ENCODE measurements at regions not wholly inside any gene's neighbourhood (a gene's known extent, or its start where the extent isn't known, plus 50 kb on each side); places are given as distances from the start of the nearest gene placed in this dataset.

DNA sequence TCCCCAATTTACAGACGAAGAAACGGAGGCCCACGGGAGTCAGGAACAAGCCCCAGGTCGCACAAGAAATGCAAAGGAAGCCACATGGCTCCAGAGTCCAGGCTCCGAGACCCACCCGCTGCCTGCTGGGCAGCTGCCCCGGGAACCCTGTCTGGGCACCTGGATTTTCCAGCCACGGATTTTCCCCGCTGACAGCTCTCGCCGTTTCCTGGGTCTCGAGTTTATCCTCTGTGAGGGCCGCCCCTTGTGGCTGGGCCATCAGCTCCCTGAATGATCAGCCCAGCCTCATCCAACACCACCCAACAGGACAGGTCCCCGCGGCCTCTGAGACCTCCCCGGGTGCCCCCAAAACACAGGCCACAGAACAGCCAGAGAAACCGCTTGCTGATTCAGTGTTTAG lies 189.7 kb downstream of the BRD1 start:
- FAIRE-seq, result no peak

DNA sequence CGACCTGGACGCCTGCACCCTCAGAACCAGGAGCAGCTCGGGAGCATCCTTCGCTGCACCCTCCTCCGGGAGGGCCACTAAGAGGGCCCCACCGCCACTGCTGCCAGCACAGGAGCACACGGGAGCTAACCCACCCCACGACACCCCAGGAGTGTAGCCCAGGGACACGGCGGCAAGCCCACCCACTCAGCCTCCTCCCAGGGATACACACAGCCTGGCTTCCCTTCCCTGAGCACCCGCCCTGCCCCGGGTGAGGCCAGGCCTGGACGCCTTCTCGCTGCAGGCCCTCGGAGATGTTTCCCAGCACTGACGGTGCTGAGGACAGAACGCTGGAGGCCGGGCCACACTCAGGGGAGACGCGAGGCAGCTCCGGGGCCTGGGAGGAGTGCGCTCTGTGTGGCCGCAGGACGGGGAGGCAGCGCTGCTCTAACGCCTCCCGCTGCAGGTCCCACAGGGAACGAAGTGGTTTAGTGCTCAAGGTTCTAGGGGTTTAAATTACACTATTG lies 190.4 kb downstream of the BRD1 start:
- FAIRE-seq, result no peak

DNA sequence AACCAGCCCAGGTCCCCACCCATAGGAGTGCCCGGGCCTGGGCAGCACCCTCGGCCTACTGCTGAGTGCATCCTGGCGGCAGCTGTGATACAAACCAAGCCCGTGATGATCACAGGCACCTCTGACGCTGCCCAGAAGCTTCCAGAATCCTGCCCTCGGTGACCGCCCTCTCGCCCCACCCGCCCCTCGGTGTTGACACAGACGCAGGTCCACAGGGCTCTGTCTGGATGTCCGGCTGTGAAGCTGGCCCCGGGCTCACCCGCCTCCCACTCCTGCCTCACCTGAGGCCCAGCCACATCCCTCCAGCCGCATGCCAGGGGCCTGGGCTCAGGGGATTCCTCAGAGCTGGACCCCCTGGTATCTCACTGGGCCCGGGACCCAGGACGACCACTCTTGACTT lies 191.0 kb downstream of the BRD1 start:
- no peak for FAIRE-seq

DNA sequence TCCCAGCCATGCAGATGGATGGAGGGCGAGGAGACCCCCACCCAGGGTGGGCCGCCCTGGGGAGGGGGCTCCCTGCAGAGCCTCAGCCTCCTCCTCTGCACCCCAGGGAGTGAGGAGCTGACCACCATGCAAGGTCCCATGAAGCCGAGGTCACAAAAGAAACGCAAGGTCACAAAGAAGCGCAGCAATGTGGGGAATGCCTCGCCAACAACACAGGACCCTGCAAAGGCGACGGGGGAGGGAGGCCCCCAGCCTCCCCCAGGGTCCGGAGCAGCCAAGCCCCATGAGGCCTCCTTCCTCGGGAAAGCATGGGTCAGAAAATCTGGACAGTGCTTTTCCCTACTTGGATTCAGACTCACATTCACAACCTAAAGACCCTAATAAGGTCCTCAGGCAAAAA lies 191.5 kb downstream of the BRD1 start:
- FAIRE-seq, result no peak

DNA sequence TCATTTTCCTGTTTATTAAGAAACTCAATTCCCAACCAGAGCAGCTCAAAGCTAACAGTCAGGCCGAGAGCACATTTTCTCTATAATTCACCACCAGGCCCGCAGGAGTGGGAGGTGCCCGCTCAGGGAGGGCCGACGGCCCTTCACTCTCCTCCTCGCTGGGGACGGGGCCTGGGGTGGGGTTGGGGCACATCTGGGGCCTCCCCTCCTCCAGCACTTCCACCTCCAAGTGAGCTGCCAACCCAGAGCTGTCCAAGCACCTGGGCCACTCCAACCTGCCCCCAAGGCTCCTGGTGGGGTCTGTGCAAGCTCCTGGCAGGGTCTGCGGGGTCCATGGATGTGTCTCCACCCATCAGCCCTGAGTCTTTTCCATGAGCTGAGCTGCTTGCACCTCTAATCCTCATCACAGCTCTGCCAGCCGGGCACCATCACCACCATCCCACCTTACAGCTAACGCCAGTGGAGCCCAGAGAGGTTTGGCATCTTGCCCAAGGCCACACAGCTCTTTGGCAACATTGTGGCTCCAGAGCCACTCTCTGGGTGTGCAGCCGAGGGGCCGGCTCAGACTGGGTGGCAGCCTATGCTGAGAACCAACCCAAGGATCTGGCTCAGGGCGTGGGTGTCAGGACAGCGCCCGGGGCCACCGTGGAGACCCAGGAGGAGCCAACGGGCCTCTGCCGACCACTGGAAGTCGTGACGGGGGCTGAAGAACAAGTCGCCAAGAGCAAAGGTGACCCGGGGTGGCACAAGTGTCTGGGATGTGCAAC lies 193.5 kb downstream of the BRD1 start:
- no peak for FAIRE-seq

DNA sequence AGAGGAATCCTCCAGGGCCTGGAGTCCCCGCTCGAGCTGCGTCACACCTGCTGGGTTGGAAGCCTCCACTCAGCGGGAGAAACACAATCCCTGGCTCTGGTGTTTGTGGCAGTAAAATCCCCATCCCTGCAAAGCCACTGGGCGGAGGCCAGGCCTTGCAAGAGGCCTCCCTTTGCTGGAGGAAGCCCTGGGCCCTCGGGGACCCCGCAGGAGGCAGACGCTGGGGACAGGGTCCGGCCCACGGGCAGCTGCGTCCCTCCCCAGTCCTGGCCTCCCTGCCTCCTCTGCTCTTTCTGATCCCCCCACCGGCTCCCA lies 194.7 kb downstream of the BRD1 start:
- no peak for FAIRE-seq

DNA sequence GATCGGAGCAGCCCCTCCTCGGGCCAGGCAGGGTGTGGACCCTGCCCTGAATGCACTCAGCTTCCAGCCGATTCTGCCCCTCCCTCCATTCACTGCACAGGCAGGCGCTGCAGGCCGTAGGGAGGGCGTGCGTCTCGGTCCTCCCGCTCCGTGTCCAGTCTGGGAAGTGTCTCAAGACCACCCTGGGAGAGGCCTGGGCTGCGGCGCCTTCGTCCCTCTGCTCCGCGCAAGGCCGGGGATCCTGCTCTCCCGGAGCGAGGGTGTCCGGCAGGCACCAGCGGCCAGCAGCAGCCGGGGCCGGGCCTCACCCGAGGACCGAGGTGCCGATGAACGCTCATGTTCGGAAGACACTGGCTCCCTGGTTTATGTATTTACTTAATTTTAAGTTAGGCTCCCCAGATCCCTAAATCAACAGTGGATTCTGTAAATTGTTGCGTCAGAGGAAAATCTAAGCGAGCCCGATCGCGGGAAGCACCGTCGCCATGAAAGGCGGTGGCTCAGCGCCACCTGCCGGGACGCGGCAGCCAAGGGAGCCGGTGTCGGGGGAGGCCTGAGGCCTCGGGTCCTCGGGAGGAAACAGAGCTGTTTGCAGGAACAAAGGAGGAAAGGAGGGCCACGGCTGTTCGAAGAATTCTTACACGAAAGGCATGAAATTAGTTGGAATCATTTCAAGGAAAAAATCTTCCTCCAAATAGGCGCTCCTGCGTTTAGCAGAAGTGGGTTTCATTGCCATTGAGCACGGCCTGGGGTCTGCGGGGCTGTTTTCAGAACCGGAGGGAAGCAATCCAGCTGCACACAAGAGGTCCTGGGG lies 195.3 kb downstream of the BRD1 start:
- FAIRE-seq, result no peak

DNA sequence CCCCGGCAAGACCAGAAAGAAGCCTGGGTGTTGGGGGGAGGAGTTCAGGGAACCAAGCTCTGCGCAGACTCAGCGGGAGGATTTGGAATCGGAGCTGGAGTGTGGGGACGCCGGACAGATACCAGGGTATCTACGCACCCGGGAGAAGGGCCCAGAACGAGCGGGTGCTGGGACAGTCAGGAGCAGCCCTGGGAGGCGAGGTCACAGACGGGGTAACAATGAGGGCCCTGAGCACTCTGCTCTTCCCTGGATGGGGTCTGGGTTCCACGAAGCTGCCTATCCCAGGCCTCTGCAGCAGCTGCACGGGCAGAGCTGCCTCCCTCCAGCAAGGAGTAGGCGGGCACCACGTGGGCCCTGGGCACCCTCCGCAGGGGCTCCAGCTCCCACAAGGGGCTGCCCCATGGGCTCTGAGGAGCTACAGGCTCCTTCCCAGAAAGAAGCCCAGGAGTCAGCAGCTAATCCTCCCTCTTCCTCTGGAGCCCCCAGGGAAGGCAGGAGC lies 197.2 kb downstream of the BRD1 start:
- FAIRE-seq, result no peak

DNA sequence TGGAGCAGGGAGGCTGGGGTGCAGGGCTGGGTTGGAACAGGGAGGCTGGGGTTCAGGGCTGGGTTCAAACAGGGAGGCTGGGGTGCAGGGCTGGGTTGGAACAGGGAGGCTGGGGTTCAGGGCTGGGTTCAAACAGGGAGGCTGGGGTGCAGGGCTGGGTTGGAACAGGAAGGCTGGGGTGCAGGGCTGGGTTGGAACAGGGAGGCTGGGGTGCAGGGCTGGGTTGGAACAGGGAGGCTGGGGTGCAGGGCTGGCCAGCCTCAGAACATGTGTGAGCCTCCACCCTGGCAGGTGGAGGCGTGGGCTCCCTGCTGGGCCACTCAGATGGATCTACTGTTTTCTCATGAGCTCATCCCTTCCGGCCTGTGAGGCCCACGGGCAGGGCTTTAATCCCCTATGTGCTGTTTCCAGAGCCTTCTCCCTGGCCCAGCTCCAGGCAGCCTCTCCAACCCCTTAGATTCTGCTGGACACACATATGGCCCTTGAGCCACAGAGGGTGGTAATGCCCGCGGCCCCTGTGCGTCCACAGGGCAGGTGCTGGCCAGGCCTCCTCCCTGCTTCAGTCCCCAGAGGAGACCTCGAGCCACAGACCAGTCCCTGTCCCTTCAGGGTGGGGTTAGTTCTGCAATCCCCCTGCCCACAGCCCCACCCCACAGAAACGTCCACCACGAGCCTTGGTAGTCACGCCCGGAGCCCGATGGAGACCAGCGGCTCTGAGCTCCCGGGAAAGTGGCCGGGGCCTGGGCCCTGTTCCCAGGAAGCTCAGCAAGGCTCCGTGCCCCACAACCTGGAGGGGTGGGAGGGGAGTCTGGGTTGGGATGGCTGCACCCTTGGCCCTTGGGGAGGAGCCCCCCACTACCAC lies 197.9 kb downstream of the BRD1 start:
- no peak for FAIRE-seq

DNA sequence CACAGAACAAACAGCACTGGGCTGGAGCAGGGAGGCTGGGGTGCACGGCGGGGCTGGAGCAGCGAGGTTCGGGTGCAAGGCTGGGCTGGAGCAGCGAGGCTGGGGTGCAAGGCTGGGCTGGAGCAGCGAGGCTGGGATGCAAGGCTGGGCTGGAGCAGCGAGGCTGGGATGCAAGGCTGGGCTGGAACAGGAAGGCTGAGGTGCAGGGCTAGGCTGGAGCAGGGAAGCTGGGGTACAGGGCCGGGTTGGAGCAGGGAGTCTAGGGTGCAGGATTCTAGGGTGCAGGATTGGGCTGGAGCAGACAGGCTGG lies 198.5 kb downstream of the BRD1 start:
- FAIRE-seq, result no peak

DNA sequence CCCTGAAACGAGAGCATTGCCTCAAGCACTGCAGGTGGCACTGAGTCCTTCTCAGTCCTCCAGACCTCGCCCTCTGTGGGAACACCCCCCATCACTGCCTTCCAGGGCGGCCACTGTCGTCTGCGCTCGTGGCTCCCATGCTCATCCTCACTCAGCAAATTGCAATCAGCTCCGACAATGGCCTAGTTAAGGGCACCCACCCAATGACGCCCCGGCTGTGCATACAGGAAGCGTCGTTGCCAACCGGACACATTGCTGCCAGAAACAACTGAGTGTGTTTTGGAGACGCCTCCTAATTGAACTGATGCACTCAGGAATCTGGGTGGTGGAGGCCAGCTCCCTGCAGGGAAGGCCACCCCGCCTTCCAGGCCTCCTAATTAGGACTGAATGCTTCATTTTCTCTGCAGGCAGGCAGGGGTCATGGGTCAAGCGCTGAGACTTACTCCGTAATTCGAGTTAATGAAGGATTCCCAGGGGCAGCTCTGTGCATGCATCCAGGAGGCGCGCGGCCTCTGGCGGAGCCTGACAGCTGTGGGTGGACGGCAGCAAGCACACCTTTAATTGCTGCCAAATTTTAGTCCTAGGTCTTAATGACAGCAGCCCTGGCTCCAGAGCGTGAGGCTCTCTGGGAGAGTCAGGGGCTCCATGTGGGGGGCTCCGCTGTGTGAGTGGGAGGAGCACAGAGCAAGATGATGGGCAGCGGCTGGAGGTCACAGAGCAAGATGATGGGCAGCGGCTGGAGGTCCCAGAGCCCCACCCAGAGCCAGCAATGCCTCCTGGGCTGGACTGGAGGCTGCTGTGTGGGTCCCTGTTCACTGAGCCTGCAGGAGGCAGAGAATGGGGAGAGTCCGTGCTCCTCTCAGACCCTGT lies 199.0 kb downstream of the BRD1 start:
- FAIRE-seq, result no peak

DNA sequence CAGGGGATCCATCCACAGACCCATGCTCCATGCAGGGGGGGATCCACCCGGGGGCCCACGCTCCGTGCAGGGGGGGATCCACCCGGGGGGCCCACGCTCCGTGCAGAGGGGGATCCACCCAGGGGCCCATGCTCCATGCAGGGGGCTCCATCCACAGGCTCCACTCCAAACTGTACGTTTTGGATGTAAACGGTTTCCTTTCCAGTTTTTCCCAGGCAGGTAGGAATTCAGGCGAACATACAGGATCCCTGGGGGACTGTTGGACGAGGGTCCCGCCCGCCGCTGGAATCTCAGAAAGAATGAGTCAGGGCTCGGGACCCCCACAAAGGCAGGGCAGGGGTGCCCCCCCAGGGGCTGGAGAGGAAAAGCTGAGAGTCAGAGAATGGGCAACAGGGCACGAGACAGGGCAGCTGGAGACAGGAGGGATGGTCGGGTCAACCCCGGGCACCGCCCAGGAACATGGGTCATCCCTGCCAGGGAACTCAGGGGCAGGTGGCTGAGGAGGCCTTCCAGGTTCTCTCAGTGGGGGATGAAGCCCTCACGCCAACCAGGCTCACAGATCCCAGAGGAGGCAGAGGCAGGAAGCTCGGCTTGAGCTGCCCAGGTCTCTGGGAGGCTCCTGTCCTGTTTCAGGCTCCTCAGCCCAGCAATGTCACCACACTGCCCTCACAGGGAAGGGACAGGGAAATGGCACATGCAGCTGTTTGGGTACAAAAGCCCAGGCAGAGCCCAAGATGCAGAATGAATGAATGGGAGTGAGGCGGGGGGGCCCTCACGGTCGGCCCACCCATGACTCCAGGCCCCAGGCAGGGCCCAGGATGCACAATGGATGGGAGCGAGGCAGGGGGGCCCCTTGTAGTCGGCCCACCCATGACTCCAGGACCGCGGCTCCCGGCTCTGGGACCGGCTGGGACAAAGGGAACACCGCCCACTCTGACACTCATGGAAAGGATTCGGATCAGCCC lies 200.2 kb downstream of the BRD1 start:
- no peak for FAIRE-seq

DNA sequence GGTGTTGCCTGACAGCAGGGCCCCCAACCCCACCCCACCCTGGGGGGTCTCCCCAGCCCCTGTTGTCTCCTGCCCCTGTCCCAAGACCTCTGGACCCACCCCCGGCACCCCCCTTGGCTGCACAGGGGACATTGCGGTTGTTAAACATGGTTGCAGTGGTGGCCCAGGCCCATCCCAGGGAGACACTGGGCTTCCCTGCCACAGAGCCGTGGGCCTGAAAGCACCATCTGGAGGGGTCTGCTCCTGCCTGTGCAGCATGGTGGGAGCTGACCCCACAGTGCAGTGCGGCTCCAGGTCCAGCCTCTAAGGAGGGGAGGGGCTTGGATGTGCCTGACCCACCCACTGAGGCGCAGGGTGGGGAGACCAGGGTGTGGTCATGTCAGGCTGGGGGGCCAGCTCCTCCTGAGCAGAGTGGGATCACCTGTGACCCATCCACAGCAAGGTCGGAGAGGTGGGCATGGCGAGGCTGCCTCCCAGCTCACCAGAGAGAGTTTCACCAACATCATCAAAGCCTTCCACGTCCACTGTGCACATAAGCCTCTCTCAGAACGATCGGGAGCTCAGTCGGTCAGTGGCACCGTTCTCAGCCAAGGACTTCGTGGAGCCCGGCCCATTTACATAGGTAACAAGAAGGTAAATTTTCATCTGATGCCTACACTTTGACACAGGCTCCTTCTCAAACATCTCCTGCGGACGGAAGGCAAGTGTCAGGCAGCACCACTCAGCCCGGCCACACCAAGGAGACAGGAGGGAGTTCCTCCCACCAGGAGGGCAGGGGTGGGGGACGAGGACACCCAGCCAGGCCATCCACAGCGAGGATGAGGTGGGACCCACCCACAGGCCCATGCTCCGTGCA lies 201.1 kb downstream of the BRD1 start:
- FAIRE-seq, result no peak

DNA sequence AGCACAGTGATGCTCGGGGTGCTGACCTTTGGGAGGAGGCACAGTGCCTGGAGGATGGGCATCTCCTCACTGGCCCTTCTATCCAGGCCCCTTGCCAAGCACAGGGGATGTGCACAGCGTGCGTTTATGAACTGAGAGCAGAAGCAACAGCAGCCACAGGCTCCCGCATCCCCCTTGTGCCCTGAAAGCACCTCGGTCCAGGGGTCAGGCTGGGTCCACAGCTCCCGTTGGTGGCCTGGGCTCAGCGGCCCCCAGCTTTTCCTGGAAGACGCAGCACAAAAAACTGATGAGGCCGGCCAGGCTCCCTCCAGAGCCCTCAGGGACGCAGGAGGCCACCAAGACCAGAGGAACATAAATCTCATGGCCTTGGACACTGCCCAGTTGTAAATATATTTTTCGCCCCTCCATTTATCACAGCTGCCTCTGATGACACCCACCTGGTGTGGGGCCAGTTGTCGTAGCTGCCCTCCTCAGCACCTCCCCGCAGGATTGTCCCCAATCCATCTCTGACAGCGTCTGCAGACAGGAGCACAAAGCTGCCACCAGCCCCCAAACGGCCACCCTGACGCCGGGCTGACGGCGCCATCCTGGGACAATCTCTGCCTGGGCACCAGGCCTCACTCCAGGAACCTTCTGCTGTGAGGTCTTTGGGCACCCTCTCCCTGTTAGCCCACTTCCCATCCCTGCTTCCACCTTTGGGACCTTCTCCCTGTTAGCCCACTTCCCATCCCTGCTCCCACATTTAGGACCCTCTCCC lies 203.1 kb downstream of the BRD1 start:
- no peak for FAIRE-seq

DNA sequence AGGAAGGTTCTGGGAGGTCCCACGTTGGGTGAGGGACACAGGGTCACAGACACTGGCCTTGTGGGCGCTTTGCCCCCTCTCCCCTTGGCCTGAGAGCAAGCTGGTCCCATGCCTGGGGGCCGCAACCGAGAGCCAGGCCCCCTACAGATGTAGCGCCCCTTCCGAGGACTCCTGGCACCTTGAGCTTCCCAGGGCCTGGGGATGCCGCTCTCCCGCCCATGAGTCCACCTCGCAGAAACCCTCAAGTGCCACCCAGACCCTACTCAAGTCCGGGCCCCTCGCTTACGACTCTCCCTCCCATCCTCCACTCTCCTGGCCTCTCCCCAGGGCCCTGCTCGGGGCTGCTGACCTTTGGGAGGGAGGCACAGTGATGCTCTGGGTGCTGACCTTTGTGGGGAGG lies 204.0 kb downstream of the BRD1 start:
- FAIRE-seq, result no peak

DNA sequence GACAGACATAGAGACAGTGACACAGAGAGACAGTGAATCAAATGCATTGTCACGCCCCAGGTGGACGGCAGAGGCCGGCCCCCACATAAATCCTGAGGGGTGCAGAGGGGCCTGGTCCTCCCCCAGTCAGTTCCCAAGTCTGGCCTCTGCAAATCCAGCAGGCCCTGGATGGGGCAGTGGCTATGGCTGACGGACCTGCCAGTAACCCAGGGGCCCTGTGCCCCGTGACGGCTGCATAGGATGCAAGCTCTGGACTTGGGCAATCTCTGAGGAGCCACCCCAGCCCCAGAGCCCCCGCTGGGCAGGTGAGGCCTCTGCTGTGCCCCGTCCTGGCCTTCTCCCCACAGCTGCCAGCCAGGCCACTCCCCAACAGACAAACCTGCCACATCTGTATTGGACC lies 204.5 kb downstream of the BRD1 start:
- no peak for FAIRE-seq

DNA sequence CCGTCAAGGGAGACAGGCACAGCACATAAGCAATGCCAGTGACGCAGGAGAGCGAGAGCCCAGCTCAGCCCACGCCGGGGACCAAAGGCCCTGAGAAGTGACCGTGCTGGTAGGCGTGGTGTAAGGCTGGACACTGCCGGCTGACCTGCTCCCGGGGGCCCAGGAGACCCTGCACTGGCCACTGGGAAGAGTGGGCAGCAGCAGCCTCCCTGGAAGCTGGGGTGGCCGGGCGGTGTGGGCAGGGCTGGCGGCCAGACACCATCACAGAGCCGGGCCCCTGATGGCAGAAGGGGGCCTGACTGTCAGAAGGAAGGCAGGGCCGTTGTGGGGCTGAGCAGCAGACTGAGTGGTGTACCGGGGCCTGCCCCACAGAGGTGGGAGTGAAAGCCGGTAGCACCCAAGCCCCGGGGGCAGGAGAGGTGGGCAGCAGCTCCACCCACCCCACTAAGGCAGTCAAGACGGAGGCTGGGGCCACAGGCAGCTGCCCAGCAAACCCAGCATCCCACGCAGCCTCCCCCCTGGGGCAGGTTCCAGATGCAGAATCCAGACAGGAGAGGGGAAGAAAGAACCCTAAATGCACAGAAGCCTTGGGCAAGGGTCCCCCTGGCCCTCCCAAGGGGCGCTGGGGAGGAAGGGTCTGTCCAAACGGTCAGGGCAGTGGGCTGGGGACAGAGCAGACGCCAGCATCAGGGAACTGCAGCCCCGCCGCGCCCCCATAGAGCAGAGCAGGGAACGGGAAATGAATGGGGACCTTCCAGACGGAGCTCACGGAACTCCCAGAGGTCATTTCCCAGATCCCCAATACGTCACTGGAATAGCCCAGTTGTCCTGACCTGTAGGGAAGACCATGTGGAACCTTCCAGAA lies 205.2 kb downstream of the BRD1 start:
- FAIRE-seq, result no peak

DNA sequence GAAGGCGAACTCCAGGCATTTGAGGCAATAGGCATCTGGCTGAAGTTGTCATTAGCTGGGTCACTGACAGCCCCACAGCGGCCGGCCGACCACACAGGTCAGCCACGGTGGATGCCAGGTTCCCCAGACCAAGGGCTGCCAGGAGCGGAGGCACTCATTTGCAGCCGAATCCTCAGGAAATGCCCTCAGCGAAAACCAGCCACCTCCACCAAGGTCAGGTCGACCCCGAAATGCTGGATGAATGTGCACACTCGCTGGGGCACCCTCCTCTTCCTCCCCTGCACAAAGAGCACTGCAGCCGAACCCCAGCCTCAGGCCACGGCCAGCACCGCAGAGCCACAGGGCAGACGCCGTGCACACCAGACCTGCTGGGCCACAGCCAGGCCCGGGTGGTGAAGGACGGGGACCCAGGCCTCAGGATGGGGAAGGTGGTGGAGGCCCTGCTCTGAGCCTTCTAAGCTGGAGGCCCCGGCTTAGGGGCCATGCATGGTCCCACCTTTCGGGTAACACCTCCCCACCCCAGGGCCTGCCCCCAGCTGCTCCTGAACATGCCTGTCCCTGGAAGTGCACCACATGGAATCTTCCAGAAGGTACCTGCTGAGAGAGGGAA lies 206.0 kb downstream of the BRD1 start:
- FAIRE-seq, result no peak
